ENCODE measurements at regions not wholly inside any gene's neighbourhood (a gene's known extent, or its start where the extent isn't known, plus 50 kb on each side); places are given as distances from the start of the nearest gene placed in this dataset.
"Not testable (repeated sequence)": the region's sequence is repeated elsewhere in the genome, so short reads cannot be mapped to it uniquely, and the experiment has no call there.

- Histone ChIP-seq H3K27ac (ENCODE audit: low read depth in 2 of 2, low read length in 2 of 2) (peak overlapping the region; percentile 55 to 73), H3K4me3 (ENCODE audit: low read length in 3 of 3) (no peak overlapping the region), H3K36me3 (ENCODE audit: control insufficient read depth in 2 of 3, insufficient read depth in 3 of 3, low read length in 3 of 3) (no peaks in the 10 kb centered on the region), H3K27me3 (ENCODE audit: control insufficient read depth, insufficient read depth, low read length) (no peaks in the 10 kb centered on the region), H3K9me3 (ENCODE audit: control insufficient read depth in 2 of 3, insufficient read depth in 1 of 3, low read length in 3 of 3) (no peaks in the 10 kb centered on the region), H3K9ac (ENCODE audit: low read length in 3 of 3) (no peak overlapping the region), H3K4me1 (ENCODE audit: control insufficient read depth in 2 of 3, insufficient read depth in 2 of 3, low read depth in 1 of 3, low read length in 3 of 3) (peaks cover 5 to 65% (median 34%) of the 10 kb centered on the region in 3 donors)
- FAIRE-seq (no peak), DNase-seq (no peak)
- intact Hi-C loops (cut with DNase I), result no loop called here
- TF ChIP-seq CTCF (IDR thresholded peaks at IDR 0.05; ENCODE audit: borderline replicate concordance, extremely low read depth, insufficient read depth), result no peak
Measured at GRCh38 chr6:106727480-106728149, 98.2 kb downstream of the QRSL1 start.

- Histone ChIP-seq H3K9ac (ENCODE audit: low read length in 3 of 3) (peak overlapping the region in 1 of 3 donors; percentile 51), H3K27me3 (ENCODE audit: control insufficient read depth, insufficient read depth, low read length) (no peaks in the 10 kb centered on the region), H3K4me1 (ENCODE audit: control insufficient read depth in 2 of 3, insufficient read depth in 2 of 3, low read depth in 1 of 3, low read length in 3 of 3) (peaks cover 5 to 43% (median 20%) of the 10 kb centered on the region in 3 donors), H3K4me3 (ENCODE audit: low read length in 3 of 3) (no peak overlapping the region), H3K36me3 (ENCODE audit: control insufficient read depth in 2 of 3, insufficient read depth in 3 of 3, low read length in 3 of 3) (no peaks in the 10 kb centered on the region), H3K9me3 (ENCODE audit: control insufficient read depth in 2 of 3, insufficient read depth in 1 of 3, low read length in 3 of 3) (no peaks in the 10 kb centered on the region), H3K27ac (ENCODE audit: low read depth in 2 of 2, low read length in 2 of 2) (peak overlapping the region; percentile 89 to 91)
- TF ChIP-seq CTCF (IDR thresholded peaks at IDR 0.05; ENCODE audit: borderline replicate concordance, extremely low read depth, insufficient read depth), result no peak
- DNase-seq (peak in 3 of 5 donors; percentile 19 to 63 (median 61)), FAIRE-seq (peak; percentile 85)
- intact Hi-C loops (cut with DNase I), result no loop called here
Measured at GRCh38 chr6:106724848-106725247, 95.5 kb downstream of the QRSL1 start.

- no peaks in the 10 kb centered on the region for H3K36me3 ChIP-seq (ENCODE audit: control insufficient read depth in 2 of 3, insufficient read depth in 3 of 3, low read length in 3 of 3)
- peaks cover 3 to 39% (median 15%) of the 10 kb centered on the region in 3 donors for H3K4me1 ChIP-seq (ENCODE audit: control insufficient read depth in 2 of 3, insufficient read depth in 2 of 3, low read depth in 1 of 3, low read length in 3 of 3)
- FAIRE-seq (no peak), DNase-seq (no peak)
- H3K27me3 ChIP-seq (ENCODE audit: control insufficient read depth, insufficient read depth, low read length), result no peaks in the 10 kb centered on the region
- intact Hi-C loops (cut with DNase I), result no loop called here
- peak overlapping the region; percentile 89 to 91 for H3K27ac ChIP-seq (ENCODE audit: low read depth in 2 of 2, low read length in 2 of 2)
- H3K4me3 ChIP-seq (ENCODE audit: low read length in 3 of 3), result no peak overlapping the region
- peak overlapping the region in 1 of 3 donors; percentile 51 for H3K9ac ChIP-seq (ENCODE audit: low read length in 3 of 3)
- H3K9me3 ChIP-seq (ENCODE audit: control insufficient read depth in 2 of 3, insufficient read depth in 1 of 3, low read length in 3 of 3), result no peaks in the 10 kb centered on the region
- no peak for TF ChIP-seq CTCF (IDR thresholded peaks at IDR 0.05; ENCODE audit: borderline replicate concordance, extremely low read depth, insufficient read depth)
Measured at GRCh38 chr6:106724337-106724736, 95.0 kb downstream of the QRSL1 start.

- H3K9ac ChIP-seq (ENCODE audit: low read length in 3 of 3); H3K9me3 ChIP-seq (ENCODE audit: control insufficient read depth in 2 of 3, insufficient read depth in 1 of 3, low read length in 3 of 3); DNase-seq; H3K36me3 ChIP-seq (ENCODE audit: control insufficient read depth in 2 of 3, insufficient read depth in 3 of 3, low read length in 3 of 3); H3K4me3 ChIP-seq (ENCODE audit: low read length in 3 of 3); intact Hi-C loops (cut with DNase I); FAIRE-seq; H3K27me3 ChIP-seq (ENCODE audit: control insufficient read depth, insufficient read depth, low read length): not testable (repeated sequence)
- H3K27ac ChIP-seq (ENCODE audit: low read depth in 2 of 2, low read length in 2 of 2), result peak overlapping the region; percentile 80 to 89
- H3K4me1 ChIP-seq (ENCODE audit: control insufficient read depth in 2 of 3, insufficient read depth in 2 of 3, low read depth in 1 of 3, low read length in 3 of 3), result peaks cover 3 to 35% (median 15%) of the 10 kb centered on the region in 3 donors
Measured at GRCh38 chr6:106723419-106723818, 94.0 kb downstream of the QRSL1 start.

- H3K9me3 ChIP-seq (ENCODE audit: control insufficient read depth in 2 of 3, insufficient read depth in 1 of 3, low read length in 3 of 3); FAIRE-seq; H3K27ac ChIP-seq (ENCODE audit: low read depth in 2 of 2, low read length in 2 of 2); H3K9ac ChIP-seq (ENCODE audit: low read length in 3 of 3); H3K27me3 ChIP-seq (ENCODE audit: control insufficient read depth, insufficient read depth, low read length); DNase-seq; intact Hi-C loops (cut with DNase I); H3K36me3 ChIP-seq (ENCODE audit: control insufficient read depth in 2 of 3, insufficient read depth in 3 of 3, low read length in 3 of 3); H3K4me3 ChIP-seq (ENCODE audit: low read length in 3 of 3): not testable (repeated sequence)
- peaks cover under 1 to 15% (median 5%) of the 10 kb centered on the region in 3 donors for H3K4me1 ChIP-seq (ENCODE audit: control insufficient read depth in 2 of 3, insufficient read depth in 2 of 3, low read depth in 1 of 3, low read length in 3 of 3)
Measured at GRCh38 chr6:106721189-106721588, 91.8 kb downstream of the QRSL1 start.

Data from kidney (tissue), 13 donors.